ENCODE measurements at regions not wholly inside any gene's neighbourhood (a gene's known extent, or its start where the extent isn't known, plus 50 kb on each side); places are given as distances from the start of the nearest gene placed in this dataset.
"Not testable (repeated sequence)": the region's sequence is repeated elsewhere in the genome, so short reads cannot be mapped to it uniquely, and the experiment has no call there.

DNA sequence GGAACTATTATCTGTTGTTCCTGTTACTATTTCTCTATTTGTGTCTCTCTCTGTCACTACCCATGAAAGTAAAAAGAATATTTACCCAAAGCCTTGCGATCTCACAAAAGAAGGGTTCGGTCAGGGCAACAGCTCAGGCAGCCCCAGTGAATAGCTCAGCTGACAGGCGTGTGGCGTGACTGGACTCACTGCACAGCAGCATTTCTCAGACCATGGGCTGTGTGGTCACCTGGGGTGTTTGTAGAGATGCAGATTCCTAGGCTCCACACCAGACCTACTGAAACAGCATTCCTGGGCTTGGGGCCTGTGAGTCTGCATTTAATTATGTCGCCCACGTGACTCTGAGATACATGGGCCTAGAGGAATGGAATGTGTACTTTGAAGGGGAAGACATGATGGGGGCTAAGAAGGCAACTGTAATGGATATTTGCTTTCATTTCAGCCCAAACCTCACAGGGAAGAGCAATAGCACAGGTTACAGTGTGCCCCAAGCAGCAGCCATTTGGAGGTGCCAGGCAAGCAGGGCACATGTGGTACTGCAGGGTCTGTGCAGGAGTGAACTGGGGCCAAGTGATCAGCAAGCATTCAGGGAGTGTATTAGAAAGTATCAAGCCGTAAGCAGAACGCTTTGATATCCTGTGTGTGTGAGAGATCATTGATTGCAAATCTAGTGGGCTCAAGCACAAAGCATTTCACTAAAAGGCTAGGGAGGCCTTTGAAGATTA, 90.4 kb upstream of the RBMS1 start:
- no peak for DNase-seq (ENCODE audit: low read depth)

DNA sequence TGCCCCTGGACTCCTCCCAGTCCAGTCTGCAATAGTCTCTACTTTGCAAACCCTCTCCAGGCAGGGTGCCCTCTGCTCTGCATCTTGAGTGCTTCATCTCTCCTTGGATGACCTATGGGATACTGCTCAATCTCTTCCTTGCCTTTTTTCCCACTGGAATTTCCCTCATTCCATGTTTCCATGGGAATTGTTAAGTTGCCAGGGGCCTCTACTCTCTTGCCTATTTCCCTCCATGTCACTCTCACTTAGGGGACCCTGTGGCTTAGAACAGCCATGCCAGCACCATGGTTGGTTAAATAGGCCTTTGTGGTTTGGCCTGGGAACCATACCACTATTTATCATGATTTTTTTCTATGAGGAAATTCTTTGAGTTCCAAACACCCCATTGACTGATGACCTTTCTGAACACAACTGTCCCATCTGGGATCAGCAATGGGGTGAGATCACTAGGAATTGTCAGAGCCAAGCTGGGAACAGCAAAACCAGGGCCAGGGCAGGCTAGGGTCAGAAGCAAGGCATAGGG, 91.4 kb upstream of the RBMS1 start:
- DNase-seq (ENCODE audit: low read depth): no peak

DNA sequence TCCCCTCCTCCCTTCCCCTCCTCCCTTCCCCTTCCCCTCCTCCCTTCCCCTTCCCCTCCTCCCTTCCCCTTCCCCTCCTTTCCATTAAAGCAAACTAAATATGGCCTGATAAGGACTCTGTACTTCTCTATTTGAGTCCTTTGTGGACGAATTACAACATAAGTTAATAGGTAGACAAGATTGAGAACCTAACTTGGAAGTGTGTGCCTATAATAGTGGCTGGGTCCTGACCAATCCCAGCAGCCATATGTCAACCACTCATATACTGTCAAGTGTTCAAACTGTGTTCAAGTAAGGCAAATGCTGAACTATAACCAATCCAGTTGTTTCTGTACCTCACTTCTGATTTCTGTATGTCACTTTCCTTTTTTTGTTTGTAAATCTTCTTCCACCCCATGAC, 97.1 kb upstream of the RBMS1 start:
- no peak for DNase-seq (ENCODE audit: low read depth)

DNA sequence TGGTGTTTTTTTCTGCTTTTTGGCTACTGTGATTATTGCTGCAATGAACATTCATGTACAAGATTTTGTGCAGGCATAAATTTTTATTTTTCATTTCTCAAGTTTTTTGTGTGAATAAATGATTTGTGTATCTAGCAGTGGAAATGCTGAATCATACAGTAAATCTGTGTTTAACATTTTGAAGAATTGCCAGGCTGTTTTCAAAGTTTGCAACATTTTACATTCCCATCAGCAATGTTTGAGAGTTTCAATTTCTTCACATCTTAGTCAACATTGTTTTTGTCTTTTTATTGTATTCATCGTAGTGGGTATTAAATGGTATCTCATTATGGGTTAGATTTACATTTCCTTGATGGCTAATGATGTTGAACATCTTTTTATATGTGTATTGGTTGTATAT, 98.8 kb upstream of the RBMS1 start:
- no peak for DNase-seq (ENCODE audit: low read depth)

DNA sequence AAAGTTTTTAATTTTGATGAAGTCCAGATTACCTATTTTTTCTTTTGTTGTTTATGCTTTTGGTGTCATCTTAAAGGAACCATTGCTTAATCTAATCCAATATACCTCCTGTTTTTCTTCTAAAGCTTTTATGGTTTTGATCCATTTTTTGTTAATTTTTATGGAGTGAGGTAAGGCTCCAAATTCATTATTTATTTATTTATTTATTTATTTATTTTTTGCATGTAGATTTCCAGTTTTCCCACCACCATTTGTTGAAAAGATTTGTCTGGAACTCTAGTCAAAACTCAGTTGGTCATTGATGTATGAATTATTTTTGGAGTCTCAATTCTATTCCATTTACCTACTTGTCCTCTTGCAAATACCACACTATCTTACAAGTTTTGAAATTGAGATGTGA, 99.4 kb upstream of the RBMS1 start:
- DNase-seq (ENCODE audit: low read depth): no peak

DNA sequence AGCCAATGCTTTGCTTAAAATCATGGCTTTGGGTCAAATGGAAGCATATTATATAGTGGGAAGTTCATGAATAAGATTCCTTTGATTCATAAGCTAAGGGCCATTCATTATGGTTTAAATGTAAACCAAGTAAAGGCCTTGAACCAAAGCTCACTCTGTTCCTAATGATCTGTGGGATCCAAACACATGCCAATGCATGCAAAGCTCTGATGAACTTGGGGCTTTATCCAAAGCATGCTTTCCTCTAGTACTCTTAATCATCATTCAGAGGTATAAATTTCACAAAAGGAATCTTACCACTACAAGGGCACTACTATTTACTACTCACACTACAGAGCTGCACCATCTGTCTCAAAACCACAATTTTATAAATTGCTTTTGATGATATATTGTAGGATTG, 102.8 kb upstream of the RBMS1 start:
- DNase-seq (ENCODE audit: low read depth): no peak

DNA sequence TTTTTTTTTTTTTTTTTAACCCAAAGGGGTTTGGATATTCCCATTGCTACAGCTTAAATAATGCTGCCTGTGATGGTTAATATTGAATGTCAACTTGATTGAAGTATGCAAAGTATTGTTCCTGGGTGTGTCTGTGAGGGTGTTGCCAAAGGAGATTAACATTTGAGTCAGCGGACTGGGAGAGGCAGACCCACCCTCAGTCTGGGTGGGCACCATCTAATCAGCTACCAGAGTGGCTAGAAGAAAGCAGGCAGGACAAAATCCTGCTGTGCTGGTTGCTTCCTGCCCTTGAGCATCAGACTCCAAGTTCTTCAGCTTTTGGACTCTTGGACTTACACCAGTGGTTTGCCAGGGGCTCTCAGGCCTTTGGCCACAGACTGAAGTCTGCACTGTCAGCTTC, 106.8 kb upstream of the RBMS1 start:
- DNase-seq (ENCODE audit: low read depth): not testable (repeated sequence)

DNA sequence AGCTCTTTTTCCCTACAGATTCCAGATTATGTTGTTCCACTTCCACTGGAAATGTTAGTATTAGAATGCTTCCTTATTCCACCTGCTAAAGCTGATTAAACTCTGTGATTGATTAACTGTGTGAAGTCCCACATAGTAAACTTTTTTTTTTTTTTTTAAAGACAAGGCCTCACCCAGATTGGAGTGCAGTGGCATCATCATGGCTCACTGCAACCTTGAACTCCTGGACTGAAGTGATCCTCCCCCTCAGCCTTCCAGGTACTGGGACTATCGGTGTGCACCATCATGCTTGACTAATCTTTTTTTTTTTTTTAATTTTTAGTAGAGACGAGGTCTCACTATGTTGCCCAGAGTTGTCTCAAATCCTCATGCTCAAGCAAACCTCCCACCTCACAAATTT, 108.5 kb upstream of the RBMS1 start:
- DNase-seq (ENCODE audit: low read depth): no peak

DNA sequence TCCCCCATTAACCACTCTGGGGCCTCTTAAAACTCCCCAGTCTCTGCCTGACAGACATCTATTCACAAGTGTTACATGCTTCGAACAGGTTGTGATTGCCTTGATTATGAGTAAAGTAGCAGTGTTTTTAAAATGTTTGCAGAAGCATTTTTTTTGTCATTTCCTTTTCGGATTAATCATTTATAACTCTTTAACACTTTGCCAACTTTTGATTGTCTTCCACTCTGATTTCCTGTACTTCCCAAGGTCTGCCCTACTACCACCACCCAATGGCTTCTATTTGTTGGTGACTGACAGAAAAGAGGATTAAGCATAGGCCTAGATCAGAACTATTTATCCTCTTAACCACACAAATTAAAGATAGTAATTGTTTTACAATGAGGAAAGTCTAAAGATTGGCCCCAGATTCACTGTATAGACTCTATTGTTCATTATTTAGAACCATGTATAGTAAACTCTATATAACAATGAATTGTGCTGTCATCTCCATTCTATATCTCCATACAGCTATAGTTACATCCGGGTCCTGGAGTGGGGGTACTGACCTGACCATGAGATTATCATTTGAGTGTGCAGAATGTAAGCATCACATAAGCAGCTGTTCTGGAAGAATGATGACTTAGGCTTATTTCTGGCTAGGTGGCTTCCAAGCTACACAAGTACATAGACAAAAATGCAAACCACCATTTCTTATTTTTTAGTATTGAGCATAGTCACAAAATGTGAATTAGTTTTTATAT, 110.3 kb upstream of the RBMS1 start:
- no peak for DNase-seq (ENCODE audit: low read depth)

DNA sequence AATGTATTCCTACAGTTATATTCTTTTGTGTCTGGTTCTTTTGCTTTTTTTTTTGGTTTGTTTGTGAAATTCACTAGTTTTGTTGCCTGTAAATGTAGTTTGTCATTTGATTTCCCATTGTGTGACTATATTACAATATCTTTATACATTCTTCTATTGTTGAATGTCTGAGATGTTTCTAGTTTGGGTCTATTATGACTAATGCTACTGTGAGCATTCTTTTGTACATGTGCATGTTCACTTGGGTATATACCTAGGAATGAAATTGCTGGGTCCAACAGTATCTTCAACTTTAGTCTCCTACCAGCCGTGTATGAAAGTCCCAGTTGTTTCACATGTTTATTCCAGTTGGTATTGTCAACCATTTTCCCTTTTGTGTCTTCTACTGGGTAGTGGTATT, 112.7 kb upstream of the RBMS1 start:
- no peak for DNase-seq (ENCODE audit: low read depth)

DNA sequence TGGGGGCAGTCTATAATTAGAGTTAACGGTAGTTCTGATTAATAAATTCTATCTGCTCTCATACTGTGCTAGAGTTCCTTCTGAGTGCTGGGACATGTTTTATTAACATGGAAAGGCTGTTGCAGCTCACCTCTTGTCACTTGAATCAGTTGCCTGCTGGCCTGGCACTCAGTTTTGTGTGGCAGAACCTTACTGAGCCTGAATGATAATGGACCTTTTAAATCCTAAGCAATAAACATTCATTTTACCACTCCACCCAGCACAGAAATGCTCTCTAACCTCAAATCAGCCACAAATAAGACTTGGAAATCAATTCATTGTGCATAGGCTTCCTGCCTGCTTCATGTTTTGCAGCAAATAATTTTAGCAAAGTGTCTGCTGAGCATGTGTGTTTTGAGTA, 115.0 kb upstream of the RBMS1 start:
- no peak for DNase-seq (ENCODE audit: low read depth)

DNA sequence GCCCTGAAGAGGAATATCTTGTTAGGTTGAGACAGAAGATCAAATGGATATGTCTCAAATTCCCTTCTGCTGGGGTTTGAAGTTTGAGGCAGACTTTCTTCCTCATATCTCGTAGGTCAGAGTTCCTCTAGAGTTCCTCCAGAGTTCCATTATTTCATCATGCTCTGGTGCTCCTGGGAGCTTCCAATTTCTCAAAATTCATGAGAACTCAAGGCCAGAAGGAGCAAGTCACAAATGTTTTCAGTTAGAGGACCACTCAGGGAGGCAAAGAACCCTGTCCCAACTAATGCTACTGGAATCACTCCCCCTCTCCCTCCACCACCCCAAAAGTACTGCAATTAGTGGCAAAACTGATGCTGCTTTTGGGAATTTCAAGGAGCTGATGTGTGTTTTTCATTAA, 115.7 kb upstream of the RBMS1 start:
- no peak for DNase-seq (ENCODE audit: low read depth)

DNA sequence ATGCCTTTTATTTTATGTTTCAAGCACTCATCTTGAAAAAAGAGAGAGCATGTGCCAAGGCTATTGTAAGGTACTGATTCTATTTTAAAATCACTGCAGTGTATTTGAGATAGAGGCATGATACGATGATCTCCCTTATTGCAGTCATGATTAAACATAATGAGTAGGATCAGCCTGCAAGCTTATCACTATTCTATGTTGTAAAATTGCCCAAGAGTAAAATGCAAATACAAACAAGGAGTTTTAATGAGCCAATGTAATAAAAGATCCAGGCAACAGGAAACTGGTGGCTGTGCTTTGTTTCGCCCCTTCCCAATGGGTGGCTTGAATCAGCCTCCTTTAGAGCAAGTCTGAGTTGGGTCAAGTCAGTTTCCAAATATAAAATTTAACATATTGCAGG, 116.4 kb upstream of the RBMS1 start:
- no peak for DNase-seq (ENCODE audit: low read depth)

DNA sequence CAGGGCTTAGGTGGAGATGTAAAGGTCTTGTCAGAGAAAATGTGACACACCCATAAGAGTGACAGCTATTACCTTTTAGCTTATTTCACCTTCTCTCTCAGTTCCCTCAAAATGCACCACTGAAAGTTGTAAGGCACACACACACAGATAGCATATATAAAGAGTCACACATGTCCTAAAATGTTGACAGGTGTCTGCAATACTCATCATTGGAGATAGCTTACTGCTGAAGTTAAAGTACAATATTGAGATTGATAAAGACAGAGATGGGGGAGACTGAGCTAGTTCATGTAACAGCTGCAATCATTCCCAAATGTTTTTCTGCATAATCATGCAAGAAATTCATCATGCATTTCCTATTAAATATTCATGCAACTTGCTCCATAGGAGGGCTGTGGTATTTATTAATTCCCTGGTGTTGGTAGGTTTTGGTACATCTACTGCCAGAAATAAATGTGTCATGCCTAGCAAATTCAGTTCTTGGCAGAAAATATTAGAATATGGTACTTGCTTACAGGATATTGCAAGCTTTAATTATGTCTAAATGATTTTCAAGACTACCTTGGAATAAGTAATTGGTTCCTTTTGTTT, 118.8 kb upstream of the RBMS1 start:
- no peak for DNase-seq (ENCODE audit: low read depth)

DNA sequence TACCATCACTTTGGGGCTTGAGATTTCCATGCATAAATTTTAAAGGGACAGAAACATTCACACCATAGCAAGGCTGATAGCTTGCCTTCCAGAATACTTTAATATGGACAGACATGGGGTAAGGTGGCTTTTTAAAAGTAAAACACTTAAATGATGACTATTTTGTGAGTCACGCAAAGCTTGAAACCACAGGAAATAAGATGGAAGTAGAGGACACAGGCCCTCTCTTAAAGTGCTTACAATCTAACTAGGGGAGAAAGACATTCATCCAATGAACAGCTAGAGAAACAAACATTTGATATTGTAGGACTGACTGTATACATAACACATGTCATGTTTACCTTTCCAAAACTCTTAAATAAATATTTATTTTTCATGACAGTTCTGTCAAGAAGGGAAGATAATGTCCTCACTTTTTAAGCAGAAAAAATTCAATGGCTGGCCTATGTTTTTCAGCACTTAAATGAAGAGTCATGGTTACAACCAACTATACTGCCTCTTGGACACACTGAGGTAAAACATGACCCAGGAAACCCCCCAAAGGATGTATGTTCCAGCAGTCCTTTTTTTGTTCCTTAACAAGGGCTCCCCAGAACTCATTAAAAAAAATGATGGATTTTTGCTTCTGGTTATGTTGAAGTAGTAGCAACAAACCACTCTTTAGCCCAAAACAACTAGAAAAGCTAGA, 120.0 kb upstream of the RBMS1 start:
- DNase-seq (ENCODE audit: low read depth): no peak

DNA sequence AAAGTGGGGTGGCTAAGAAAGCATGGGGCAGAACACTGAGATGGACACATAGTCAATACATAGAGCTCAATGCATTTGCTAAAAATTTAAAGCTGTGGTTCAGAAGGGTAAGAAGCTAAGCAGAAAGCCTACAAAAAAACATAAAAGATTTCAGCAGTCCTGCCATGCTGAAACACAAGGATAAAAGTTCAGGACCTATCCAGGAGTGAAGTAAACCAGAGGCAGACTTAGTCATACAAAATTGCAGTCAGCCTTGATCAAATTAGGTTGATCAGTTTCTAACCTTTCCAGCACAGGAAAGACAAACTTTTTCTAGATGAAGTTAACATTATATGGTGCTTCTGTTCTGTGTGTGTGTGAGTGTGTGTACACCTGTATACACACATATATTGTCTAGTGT, 120.8 kb upstream of the RBMS1 start:
- no peak for DNase-seq (ENCODE audit: low read depth)

DNA sequence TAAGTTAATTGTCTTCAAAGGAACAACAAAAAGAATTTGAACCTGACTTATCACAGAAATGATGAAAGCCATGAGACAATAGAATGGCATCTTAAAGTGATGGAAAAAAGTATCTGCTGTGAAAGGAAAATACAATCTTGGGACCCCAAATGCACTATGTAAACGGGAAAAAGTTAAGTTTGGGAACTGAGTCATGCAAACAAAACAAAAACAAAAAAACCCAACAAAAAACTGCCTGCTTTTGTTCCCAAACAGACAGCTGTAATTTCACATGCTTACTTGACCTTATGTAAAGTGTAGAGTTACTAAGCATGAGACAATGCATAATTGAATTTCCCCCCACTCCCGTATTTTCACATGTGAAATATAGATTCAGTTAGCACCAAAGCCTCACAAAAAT, 122.1 kb upstream of the RBMS1 start:
- DNase-seq (ENCODE audit: low read depth): no peak

DNA sequence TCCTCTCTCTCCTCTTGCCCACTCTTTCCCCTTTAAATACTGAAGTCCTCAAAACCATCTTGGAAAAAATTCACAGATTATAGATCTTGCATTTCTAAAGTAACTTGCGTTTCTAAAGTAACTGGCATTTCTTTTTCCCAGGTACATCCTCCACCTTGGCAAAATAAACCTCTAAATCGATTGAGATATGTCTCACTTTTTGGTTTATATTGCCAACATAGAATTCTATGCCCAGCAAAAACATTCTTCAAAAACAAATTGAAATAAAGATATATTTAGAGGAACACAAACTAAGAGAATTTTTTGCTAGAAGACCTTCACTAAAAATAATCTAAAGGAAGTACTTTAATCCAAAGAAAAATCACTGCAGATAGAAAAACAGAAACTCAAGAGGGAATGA, 122.5 kb upstream of the RBMS1 start:
- no peak for DNase-seq (ENCODE audit: low read depth)

DNA sequence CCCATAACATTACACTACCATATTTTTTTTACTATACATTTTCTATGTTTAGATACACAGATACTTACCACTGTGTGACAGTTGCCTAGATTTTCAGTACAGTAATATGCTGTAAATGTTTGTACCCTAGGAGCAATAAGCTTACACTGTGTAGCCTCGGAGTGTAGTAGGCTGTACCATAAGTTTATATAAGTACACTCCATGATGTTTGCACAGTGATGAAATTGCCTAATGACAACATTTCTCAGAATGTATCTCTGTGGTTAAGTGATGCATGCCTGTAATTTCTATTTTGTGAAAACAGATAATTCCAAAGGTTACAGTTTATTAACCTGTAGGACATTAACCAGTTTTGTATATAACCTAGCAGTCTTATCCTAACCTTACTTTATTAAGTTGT, 128.1 kb upstream of the RBMS1 start:
- no peak for DNase-seq (ENCODE audit: low read depth)

DNA sequence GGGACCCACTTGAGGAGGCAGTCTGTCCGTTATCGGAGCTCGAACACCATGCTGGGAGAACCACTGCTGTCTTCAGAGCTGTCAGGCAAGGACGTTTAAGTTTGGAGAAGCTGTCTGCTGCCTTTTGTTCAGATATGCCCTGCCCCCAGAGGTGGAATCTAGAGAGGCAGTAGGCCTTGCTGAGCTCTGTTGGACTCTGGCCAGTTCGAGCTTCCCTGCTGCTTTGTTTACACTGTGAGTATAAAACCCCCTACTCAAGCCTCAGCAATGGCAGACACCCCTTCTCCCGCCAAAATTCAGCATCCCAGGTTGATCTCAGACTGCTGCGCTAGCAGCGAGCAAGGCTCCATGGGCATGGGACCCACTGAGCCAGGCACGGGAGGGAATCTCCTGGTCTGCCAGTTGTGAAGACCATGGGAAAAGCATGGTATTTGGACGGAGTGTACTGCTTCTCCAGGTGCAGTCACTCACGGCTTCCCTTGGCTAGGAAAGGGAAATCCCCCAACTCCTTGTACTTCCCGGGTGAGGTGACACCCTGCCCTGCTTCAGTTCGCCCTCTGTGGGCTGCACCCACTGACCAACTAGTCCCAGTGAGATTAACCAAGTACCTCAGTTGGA, 134.5 kb upstream of the RBMS1 start:
- not testable (repeated sequence) for DNase-seq (ENCODE audit: low read depth)

DNA sequence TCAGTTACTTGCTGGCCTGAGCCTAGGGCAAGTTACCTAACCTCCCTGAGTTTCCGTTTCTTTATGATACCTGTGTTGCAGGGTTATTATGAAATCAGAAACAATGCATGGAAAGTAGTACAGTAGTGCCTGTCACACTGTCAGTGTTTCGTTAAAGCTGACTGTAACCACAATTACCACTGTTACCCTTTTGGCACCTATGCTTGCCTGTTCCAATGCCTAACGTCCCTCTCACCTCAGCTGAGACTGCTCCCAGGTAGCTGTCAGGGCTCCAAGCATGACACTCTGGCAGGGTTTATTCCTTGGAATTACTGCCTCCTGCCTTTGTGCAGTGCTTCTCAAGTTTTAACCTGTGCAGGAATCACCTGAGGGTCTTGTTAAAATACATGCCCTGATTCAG, 135.2 kb upstream of the RBMS1 start:
- DNase-seq (ENCODE audit: low read depth): no peak
